Chondrocyte (in vitro differentiated cells): ENCODE measurements at regions not wholly inside any gene's neighbourhood (a gene's known extent, or its start where the extent isn't known, plus 50 kb on each side); places are given as distances from the start of the nearest gene placed in this dataset.

ENCODE experiments used
- DNase-seq: peaks from one replicate; pipeline ENCODE4 v3.0.0; 2021; ENCODE audit warnings: mixed read lengths, low spot score
- H3K27ac Mint-ChIP-seq: one replicate; pipeline ENCODE4 v1.8.0; 2021; ENCODE audit warnings: mild to moderate bottlenecking, moderate library complexity, mixed read lengths; ENCODE audit not compliant: unreplicated experiment
- H3K27me3 Mint-ChIP-seq: 2 replicates; pipeline ENCODE4 v1.8.0; 2021; ENCODE audit warnings: low read depth, mixed read lengths
- H3K36me3 Mint-ChIP-seq: 2 replicates; pipeline ENCODE4 v1.8.0; 2021; ENCODE audit warnings: low read depth, mixed read lengths
- H3K4me1 Mint-ChIP-seq: 2 replicates; pipeline ENCODE4 v1.8.0; 2021; ENCODE audit warnings: low read depth, mild to moderate bottlenecking, mixed read lengths
- H3K4me3 Mint-ChIP-seq: one replicate; pipeline ENCODE4 v1.8.0; 2021; ENCODE audit warnings: mild to moderate bottlenecking, moderate library complexity, mixed read lengths; ENCODE audit not compliant: unreplicated experiment
- H3K9me3 Mint-ChIP-seq: 2 replicates; pipeline ENCODE4 v1.8.0; 2021; ENCODE audit warnings: low read depth, mixed read lengths
- TF ChIP-seq, protein P1 (sequence below): fragments of 200-600 bp; sonication (generic); IDR thresholded peaks from 2 replicates; pipeline ENCODE4 v1.5.0; 2021; ENCODE audit warnings: antibody characterized with exemption, mild to moderate bottlenecking, moderate library complexity

DNA sequence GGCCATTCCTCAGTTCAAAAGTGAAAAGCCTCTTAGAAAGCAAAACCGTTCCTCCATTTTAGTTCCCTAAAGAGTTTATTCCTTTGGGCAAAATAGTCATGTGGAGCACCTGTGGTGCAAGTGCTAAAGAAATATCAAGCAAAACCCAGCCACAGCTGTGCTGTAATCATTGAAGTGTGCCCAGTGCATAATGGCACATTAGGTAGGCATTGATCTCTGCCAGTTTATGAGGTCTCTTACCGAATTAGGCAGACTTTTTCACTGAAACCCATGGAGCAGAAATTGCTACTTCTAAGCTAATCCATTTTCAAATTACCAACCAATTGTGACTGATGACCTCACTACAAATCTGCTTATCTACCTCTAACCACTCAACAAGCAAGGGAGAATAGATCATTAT, 97.2 kb upstream of the SEMA3A start:
- no peak overlapping the region for H3K4me3 Mint-ChIP-seq
- peaks cover 4% of the 10 kb centered on the region for H3K9me3 Mint-ChIP-seq
- no peaks in the 10 kb centered on the region for H3K4me1 Mint-ChIP-seq
- no peaks in the 10 kb centered on the region for H3K36me3 Mint-ChIP-seq
- TF ChIP-seq, protein P1, sequence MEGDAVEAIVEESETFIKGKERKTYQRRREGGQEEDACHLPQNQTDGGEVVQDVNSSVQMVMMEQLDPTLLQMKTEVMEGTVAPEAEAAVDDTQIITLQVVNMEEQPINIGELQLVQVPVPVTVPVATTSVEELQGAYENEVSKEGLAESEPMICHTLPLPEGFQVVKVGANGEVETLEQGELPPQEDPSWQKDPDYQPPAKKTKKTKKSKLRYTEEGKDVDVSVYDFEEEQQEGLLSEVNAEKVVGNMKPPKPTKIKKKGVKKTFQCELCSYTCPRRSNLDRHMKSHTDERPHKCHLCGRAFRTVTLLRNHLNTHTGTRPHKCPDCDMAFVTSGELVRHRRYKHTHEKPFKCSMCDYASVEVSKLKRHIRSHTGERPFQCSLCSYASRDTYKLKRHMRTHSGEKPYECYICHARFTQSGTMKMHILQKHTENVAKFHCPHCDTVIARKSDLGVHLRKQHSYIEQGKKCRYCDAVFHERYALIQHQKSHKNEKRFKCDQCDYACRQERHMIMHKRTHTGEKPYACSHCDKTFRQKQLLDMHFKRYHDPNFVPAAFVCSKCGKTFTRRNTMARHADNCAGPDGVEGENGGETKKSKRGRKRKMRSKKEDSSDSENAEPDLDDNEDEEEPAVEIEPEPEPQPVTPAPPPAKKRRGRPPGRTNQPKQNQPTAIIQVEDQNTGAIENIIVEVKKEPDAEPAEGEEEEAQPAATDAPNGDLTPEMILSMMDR: no peak
- H3K27me3 Mint-ChIP-seq: no peaks in the 10 kb centered on the region
- no peak for DNase-seq
- no peak overlapping the region for H3K27ac Mint-ChIP-seq

DNA sequence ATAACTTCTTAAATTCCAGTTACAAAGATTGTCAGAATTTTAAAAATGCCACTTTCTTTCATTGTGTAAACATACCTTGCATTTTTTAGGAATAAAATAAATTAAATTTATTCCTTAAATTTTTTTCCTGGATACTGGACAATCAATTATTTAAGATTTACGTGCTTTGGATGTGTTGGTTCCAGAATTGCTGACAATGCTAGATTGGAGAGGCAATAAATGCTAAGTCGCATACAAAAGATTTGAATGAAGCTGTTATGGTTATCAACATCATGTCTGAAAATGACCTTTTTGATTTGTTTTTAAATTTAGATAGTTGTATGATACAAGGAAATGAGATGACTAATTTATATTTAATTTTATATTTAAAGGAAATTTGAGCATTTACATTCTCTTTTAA, 89.2 kb upstream of the SEMA3A start:
- Mint-ChIP-seq H3K27me3 (no peaks in the 10 kb centered on the region), H3K36me3 (no peaks in the 10 kb centered on the region), H3K4me1 (peaks cover 16% of the 10 kb centered on the region), H3K4me3 (no peak overlapping the region), H3K27ac (no peak overlapping the region), H3K9me3 (no peaks in the 10 kb centered on the region)
- DNase-seq: no peak
- TF ChIP-seq, protein P1: no peak

DNA sequence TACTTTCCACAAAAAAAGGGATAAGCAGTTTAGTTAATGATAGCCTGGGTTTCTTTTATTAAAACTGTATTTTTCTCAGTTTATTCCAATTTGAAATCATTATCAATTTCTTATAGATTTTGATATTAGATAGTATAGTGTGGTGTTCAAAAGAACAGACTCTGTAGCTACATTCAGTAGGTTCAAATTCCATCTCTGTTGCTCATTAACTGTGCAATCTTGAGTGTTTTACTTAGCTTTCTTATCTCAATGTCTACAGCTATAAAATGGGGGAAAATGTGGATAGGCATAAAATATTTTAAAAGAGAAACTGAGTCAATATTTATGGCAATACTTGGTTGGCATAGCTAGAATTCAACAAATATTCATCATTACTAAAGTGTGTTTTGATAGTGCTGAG, 86.9 kb upstream of the SEMA3A start:
- TF ChIP-seq, protein P1: no peak
- Mint-ChIP-seq H3K4me3 (no peak overlapping the region), H3K9me3 (peaks cover 12% of the 10 kb centered on the region)

DNA sequence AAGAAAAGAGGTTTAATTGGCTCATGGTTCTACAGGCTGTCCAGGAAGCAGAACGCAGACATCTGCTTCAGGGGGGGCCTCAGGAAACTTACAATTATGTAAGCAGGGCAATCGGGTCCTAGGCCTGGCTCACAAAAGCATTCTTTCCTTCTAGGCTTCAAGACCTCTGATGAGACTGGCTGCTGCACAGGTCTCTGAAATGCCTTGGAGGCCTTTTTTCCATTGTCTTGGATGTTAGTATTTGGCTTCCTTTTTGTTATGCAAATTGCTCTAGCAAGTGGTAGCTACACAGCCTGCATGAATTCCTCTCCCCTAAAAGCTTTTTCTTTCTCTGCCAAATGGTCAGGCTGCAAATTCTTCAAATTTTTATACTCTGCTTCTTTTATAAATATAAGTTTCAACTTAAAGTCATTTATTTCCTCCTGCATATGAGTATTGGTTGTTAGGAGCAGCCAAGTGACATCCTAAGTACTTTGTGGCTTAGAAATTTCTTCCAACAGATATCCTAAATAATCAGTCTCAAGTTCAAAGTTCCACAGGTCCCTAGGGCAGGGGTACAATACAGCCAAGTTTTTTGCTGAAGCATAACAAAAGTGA, 83.1 kb upstream of the SEMA3A start:
- H3K27ac Mint-ChIP-seq: no peak overlapping the region

More for the DNA sequence above, 86.9 kb upstream of the SEMA3A start:
- Mint-ChIP-seq H3K4me1 (peaks cover 16% of the 10 kb centered on the region), H3K36me3 (peaks cover 2% of the 10 kb centered on the region), H3K27ac (no peak overlapping the region), H3K27me3 (no peaks in the 10 kb centered on the region)
- DNase-seq: no peak

DNA sequence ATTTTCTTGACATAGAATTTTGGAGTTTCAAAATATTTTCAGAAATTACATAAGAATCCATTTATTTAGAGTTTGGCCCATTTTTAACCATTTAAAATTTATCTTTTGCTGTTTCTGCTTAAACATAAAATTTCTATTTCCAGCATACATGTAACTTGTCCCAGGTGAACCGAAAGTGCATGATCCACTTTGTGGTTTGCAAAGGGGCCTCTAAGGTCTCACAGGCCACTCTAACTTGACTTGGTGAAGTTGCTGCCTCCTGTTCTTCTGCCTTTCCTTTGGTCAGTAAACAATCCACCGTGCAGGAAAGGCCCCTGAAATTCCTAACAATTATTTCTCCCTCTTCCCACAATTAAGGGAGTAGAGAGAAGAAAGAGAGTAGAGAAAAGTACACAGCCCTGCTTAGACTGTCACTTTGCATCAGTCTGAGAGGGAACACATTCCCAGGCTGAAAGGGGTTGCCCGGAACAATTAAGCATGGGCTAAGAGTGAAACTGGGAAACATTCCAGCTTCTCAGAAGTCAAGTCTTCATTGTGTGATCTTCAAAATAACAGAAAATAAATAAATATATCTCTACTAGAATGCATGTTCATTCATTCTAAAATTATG, 79.5 kb upstream of the SEMA3A start:
- TF ChIP-seq, protein P1: no peak
- Mint-ChIP-seq H3K9me3 (peaks cover 12% of the 10 kb centered on the region), H3K27me3 (no peaks in the 10 kb centered on the region), H3K27ac (no peak overlapping the region), H3K4me1 (no peaks in the 10 kb centered on the region), H3K36me3 (peaks cover 2% of the 10 kb centered on the region), H3K4me3 (no peak overlapping the region)
- no peak for DNase-seq

More for the DNA sequence above, 83.1 kb upstream of the SEMA3A start:
- TF ChIP-seq, protein P1: no peak
- Mint-ChIP-seq H3K4me3 (no peak overlapping the region), H3K27me3 (no peaks in the 10 kb centered on the region), H3K9me3 (peaks cover 12% of the 10 kb centered on the region), H3K4me1 (peaks cover 12% of the 10 kb centered on the region), H3K36me3 (peaks cover 2% of the 10 kb centered on the region)
- DNase-seq: no peak
